A549 (cell line): ENCODE measurements at regions not wholly inside any gene's neighbourhood (a gene's known extent, or its start where the extent isn't known, plus 50 kb on each side); places are given as distances from the start of the nearest gene placed in this dataset.

ENCODE experiments used
- CEBPB ChIP-seq, 2 experiments: fragments of >200 bp in 1 of 2; sonication (Bioruptor Twin) in 1 of 2; formaldehyde crosslinking in 1 of 2; IDR thresholded peaks; 2 replicates each; pipeline ENCODE4 v1.6.1; 2012 to 2016
- MAFK ChIP-seq: fragments of 450-650 bp; IDR thresholded peaks from 2 replicates; pipeline ENCODE4 v1.6.1; 2014; ENCODE audit not compliant: partially characterized antibody
- PBX3 ChIP-seq: IDR thresholded peaks from 2 replicates; pipeline ENCODE4 v1.6.1; 2012
- RARB ChIP-seq: fragments of 250-450 bp; sonication (Bioruptor Pico); IDR thresholded peaks from 2 replicates; pipeline ENCODE4 v1.8.0; 2021; ENCODE audit warnings: mild to moderate bottlenecking, moderate library complexity

- no peak for TF ChIP-seq CEBPB (IDR thresholded peaks at IDR 0.05)
- no peak for TF ChIP-seq RARB (CRISPR knock-in tag)
- no peak for TF ChIP-seq MAFK
- TF ChIP-seq PBX3, result no peak
These were observed 357.8 kb downstream of the MAFB start for GRCh38 chr20:40331249-40331648.
